Activated naive CD4-positive, alpha-beta T cell treated with anti-CD3 and anti-CD28 coated beads for 36 hours (primary cell): ENCODE measurements at regions not wholly inside any gene's neighbourhood (a gene's known extent, or its start where the extent isn't known, plus 50 kb on each side); places are given as distances from the start of the nearest gene placed in this dataset.
"Not testable (repeated sequence)": the region's sequence is repeated elsewhere in the genome, so short reads cannot be mapped to it uniquely, and the experiment has no call there.

Experiments used
- CTCF ChIA-PET: fragments of 350-600 bp; sonication (Branson Sonifier 250); formaldehyde crosslinking; loops from one replicate; lab custom pipeline; 2021; ENCODE audit warnings: antibody characterized with exemption; lab: Charles Lee
- DNase-seq: peaks from one replicate; pipeline ENCODE4 v3.0.0-alpha.2; 2020
- H3K27ac Mint-ChIP-seq: one replicate; pipeline ENCODE4 v1.8.0; 2021; ENCODE audit warnings: mild to moderate bottlenecking, mixed read lengths
- H3K27me3 Mint-ChIP-seq: one replicate; pipeline ENCODE4 v1.8.0; 2021; ENCODE audit warnings: low read depth, mixed read lengths
- H3K36me3 Mint-ChIP-seq: one replicate; pipeline ENCODE4 v1.8.0; 2021; ENCODE audit warnings: low read depth, mixed read lengths
- H3K4me1 Mint-ChIP-seq: one replicate; pipeline ENCODE4 v1.8.0; 2021; ENCODE audit warnings: low read depth, mixed read lengths
- H3K4me3 Mint-ChIP-seq: one replicate; pipeline ENCODE4 v1.8.0; 2021; ENCODE audit warnings: mild to moderate bottlenecking, moderate library complexity, mixed read lengths
- H3K9me3 Mint-ChIP-seq: one replicate; pipeline ENCODE4 v1.8.0; 2021; ENCODE audit warnings: mixed read lengths
- intact Hi-C: fragments of 100-400 bp; cut with micrococcal nuclease; formaldehyde crosslinking; loops from one replicate; pipeline ENCODE4 v1.15.1; 2023

DNA sequence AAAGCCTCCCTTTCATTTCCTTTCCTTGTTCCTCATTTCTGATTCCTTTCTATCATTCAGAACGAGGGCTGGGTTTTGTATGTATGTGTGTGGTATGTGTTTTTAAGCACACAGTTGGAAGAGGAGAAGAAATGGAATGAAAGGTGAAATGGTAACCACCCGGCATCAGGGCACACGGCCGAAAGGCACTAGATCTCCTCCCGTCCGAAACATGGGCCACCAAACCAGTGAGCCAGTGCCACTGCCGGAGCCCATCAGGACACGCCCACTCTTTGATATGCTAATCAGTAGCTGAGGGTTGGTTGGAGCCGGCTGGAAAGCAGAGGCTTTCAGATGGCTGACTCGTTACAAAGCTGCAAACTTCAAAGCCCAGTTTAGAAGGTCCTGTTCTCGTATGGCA, 228.6 kb upstream of the JARID2 start:
- H3K27ac Mint-ChIP-seq, result no peak overlapping the region
- H3K9me3 Mint-ChIP-seq, result no peaks in the 10 kb centered on the region
- DNase-seq, result peak; percentile 28
- H3K27me3 Mint-ChIP-seq, result peaks cover 12% of the 10 kb centered on the region
- H3K4me1 Mint-ChIP-seq, result peaks cover 21% of the 10 kb centered on the region
- no peaks in the 10 kb centered on the region for H3K36me3 Mint-ChIP-seq
- intact Hi-C loops, result no loop called here
- CTCF ChIA-PET, result no interaction called here
- no peak overlapping the region for H3K4me3 Mint-ChIP-seq

DNA sequence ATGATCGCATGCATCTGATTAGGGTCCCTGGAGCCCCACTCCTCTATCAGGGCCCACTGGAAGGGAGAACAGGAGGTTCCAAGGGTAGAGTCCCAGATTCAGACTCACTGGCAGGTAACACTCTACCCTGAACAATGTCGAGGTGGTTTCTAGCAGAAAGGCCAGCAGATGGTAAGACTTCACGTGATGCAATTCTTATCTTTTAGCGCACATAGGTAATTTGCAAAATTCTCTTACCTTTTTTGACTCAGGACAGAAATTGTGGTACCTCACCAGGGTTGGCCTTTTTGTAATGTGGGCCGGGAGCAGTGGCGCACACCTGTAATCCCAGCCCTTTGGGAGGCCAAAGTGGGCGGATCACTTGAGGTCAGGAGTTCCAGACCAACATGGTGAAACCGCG, 228.1 kb upstream of the JARID2 start:
- no peaks in the 10 kb centered on the region for H3K9me3 Mint-ChIP-seq
- intact Hi-C loops, result no loop called here
- CTCF ChIA-PET, result no interaction called here
- no peak overlapping the region for H3K27ac Mint-ChIP-seq
- no peaks in the 10 kb centered on the region for H3K36me3 Mint-ChIP-seq
- peaks cover 12% of the 10 kb centered on the region for H3K27me3 Mint-ChIP-seq
- H3K4me1 Mint-ChIP-seq, result peaks cover 23% of the 10 kb centered on the region
- no peak for DNase-seq
- H3K4me3 Mint-ChIP-seq, result no peak overlapping the region

DNA sequence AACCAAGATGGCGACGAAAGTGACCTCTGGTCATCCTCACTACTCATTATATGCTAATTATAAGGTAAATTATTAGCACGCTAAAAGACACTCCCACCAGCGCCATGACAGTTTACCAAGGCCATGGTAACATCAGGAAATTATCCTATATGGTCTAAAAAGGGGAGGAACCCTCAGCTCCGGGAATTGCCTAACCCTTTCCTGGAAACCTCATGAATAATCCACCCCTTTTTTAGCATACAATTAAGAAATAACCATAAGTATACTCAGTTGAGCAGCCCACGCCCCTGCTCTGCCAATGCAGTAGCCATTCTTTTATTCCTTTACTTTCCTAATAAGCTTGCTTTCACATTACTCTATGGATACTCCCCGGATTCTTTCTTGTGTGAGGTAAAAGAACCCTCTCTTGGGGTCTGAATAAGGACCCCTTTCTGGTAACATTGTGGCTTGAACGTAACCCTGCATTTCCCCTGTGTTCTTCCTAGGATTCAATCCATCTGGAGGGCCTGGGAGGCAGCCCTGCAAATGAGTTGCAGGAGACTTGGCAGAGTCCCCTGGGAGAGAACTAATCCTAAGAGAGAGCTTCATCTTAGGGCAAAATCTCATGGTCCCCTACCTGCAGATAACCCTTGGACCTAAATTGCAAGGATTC, 225.6 kb upstream of the JARID2 start:
- Mint-ChIP-seq H3K27me3 (peaks cover 12% of the 10 kb centered on the region), H3K36me3 (no peaks in the 10 kb centered on the region), H3K27ac (no peak overlapping the region), H3K4me3 (no peak overlapping the region), H3K4me1 (peaks cover 31% of the 10 kb centered on the region), H3K9me3 (no peaks in the 10 kb centered on the region)
- intact Hi-C loops, result no loop called here
- no peak for DNase-seq
- CTCF ChIA-PET, result interaction anchor here (0.6 to 0.8 kb wide), 2 partner anchors 11 to 35 kb away, joined by 3 read pairs; no protein-coding TSS in a partner anchor

DNA sequence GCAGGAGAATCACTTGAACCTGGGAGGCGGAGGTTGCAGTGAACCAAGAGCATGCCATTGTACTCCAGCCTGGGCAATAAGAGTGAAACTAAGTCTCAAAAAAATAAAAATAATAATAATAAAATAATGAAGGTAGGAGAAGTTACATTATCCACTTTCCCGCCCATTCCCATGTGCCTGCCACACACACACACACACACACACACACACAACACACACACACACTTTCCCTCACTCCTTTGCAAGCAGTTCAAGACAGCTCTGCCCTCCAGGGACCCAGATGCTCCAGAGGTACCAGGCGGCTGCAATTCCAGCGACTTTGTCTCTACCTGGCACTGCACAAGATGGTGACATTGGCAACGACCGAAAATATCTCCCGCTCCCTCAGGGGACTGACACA, 224.8 kb upstream of the JARID2 start:
- CTCF ChIA-PET, result interaction anchor here (0.8 kb wide), 1 partner anchor 11 kb away, joined by 3 read pairs; no protein-coding TSS in a partner anchor
- no peaks in the 10 kb centered on the region for H3K36me3 Mint-ChIP-seq
- intact Hi-C loops, result no loop called here
- no peak for DNase-seq
- H3K4me3 Mint-ChIP-seq, result no peak overlapping the region
- no peaks in the 10 kb centered on the region for H3K9me3 Mint-ChIP-seq
- no peak overlapping the region for H3K27ac Mint-ChIP-seq
- H3K4me1 Mint-ChIP-seq, result peaks cover 31% of the 10 kb centered on the region
- H3K27me3 Mint-ChIP-seq, result peaks cover 9% of the 10 kb centered on the region

DNA sequence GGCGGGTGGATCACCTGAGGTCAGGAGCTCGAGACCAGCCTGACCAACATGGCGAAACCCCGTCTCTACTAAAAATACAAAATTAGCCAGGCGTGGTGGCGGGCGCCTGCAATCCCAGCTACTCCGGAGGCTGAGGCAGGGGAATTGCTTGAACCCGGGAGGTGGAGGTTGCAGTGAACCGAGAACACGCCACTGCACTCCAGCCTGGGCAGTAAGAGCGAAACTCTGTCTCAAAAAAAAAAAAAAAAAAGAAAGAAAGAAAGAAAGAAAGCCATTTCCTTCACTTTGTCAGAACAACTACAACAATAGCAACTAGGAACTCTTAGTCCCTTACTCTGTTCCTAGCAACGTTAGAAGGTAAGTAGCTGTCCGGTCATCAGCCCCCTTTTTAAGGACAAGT, 222.9 kb upstream of the JARID2 start:
- Mint-ChIP-seq H3K27ac (peak overlapping the region; percentile 84), H3K4me1 (peaks cover 23% of the 10 kb centered on the region)
- H3K9me3 Mint-ChIP-seq, DNase-seq, H3K4me3 Mint-ChIP-seq, H3K36me3 Mint-ChIP-seq, CTCF ChIA-PET, H3K27me3 Mint-ChIP-seq: not testable (repeated sequence)
- intact Hi-C loops, result loop anchor here (1.0 kb wide), 3 partner anchors 146 to 275 kb away; no protein-coding TSS in a partner anchor

DNA sequence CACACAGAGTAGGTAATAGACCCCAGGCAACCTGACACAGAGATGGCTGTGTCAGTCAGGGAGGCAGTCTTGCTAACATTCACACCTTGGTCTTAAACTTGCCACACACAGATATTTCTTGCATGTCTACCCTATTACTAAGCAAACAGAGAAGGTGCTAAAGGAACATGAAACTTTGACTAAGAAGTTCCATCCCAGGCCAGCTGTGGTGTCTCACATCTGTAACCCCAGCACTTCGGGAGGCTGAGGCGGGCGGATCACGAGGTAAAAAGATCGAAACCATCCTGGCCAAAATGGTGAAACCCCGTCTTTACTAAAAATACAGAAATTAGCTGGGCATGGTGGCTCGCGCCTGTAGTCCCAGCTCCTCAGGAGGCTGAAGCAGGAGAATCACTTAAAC, 222.4 kb upstream of the JARID2 start:
- DNase-seq, result peak; percentile 78
- H3K36me3 Mint-ChIP-seq, result no peaks in the 10 kb centered on the region
- intact Hi-C loops, result loop anchor here (1.0 kb wide), 3 partner anchors 146 to 275 kb away; no protein-coding TSS in a partner anchor
- peaks cover 2% of the 10 kb centered on the region for H3K9me3 Mint-ChIP-seq
- H3K4me3 Mint-ChIP-seq, result no peak overlapping the region
- H3K4me1 Mint-ChIP-seq, result peaks cover 20% of the 10 kb centered on the region
- peak overlapping the region; percentile 84 for H3K27ac Mint-ChIP-seq
- H3K27me3 Mint-ChIP-seq, result peaks cover 3% of the 10 kb centered on the region
- CTCF ChIA-PET, result no interaction called here

DNA sequence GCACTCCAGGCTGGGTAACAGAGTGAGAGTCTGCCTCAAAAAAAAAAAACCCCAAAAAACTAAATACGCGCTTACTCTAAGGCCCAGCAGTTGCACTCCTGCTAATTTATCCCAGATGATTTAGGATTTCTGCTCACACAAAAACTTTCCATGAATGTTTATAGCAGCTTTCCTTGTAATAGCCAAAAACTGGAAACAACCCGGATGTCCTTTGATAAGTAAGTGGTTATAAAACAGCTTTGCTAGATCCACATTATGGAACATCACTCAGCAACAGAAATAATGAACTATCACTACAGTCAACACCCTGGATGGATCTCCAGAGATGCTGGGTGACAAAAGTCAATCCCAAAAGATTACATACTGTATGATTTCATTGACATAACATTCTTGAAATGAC, 220.4 kb upstream of the JARID2 start:
- DNase-seq, result no peak
- Mint-ChIP-seq H3K4me3 (no peak overlapping the region), H3K9me3 (peaks cover 6% of the 10 kb centered on the region), H3K27me3 (peaks cover 3% of the 10 kb centered on the region), H3K36me3 (no peaks in the 10 kb centered on the region), H3K4me1 (peaks cover 17% of the 10 kb centered on the region), H3K27ac (no peak overlapping the region)
- CTCF ChIA-PET, result interaction anchor here (0.6 kb wide), 2 partner anchors 507 to 585 kb away, joined by 3 read pairs; no protein-coding TSS in a partner anchor
- intact Hi-C loops, result no loop called here

DNA sequence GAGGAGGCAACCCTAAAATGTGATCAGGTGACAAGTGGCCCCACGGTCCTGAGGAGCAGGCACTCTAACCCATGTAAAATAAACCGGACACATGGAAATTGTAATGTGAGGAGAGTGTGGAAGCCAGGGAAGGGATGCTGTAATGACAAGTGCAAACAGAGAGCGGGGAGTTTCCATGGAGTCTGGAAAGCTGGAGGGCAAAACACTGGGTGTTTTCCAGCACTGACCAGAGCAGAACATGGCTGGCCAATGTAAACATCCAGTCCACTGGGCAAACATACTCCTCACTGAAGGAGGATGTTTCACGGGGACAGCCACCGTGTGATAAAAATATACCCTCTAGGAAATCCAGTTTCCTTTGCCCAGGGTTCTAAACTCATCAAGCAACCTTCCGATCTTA, 219.0 kb upstream of the JARID2 start:
- intact Hi-C loops, result no loop called here
- Mint-ChIP-seq H3K4me3 (no peak overlapping the region), H3K4me1 (peaks cover 20% of the 10 kb centered on the region), H3K9me3 (peaks cover 9% of the 10 kb centered on the region), H3K27me3 (peaks cover 1% of the 10 kb centered on the region), H3K36me3 (no peaks in the 10 kb centered on the region), H3K27ac (no peak overlapping the region)
- CTCF ChIA-PET, result interaction anchor here (0.6 kb wide), 1 partner anchor 444 kb away, joined by 4 read pairs; no protein-coding TSS in a partner anchor
- no peak for DNase-seq

DNA sequence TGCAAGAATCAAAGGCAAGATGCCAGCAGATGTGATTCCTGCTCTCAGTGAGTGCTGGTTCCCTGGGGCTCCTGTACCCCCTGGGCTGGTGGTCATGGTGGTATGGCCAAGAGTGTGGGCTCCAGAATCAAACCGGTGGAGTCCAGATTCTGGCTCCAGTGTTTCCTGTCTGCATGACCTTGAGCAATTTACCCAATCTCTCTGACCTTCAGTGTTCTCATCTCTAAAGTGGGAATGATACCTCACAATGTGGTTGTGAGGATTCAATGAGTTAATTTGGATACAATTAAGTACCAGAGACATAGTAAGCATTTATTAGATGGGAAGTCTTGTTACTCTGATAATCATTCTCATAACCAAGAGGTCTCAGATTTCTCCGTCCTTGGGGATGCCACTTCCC, 218.4 kb upstream of the JARID2 start:
- Mint-ChIP-seq H3K27ac (no peak overlapping the region), H3K36me3 (no peaks in the 10 kb centered on the region), H3K4me1 (peaks cover 19% of the 10 kb centered on the region), H3K27me3 (peaks cover 1% of the 10 kb centered on the region), H3K4me3 (no peak overlapping the region), H3K9me3 (peaks cover 9% of the 10 kb centered on the region)
- CTCF ChIA-PET, result no interaction called here
- intact Hi-C loops, result no loop called here
- no peak for DNase-seq

DNA sequence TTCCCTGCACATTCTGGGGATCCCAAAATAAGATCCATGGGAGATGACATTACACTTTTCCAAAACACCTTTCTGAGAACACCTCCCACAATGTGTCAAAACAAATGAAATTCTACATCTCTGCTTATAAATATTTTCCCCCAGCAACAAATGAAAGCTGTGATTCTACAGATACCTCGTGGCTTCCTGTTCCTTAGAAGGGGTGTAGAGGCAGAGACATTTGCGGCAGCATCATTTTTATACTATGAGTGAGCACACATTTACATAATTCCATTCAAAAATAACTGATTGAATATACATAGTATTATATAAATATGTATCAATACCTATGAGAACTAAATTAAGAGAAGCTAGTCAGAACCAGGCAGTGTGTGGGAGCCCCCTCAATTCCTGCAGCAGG, 213.9 kb upstream of the JARID2 start:
- Mint-ChIP-seq H3K36me3 (no peaks in the 10 kb centered on the region), H3K4me1 (peaks cover 20% of the 10 kb centered on the region)
- CTCF ChIA-PET, result no interaction called here

DNA sequence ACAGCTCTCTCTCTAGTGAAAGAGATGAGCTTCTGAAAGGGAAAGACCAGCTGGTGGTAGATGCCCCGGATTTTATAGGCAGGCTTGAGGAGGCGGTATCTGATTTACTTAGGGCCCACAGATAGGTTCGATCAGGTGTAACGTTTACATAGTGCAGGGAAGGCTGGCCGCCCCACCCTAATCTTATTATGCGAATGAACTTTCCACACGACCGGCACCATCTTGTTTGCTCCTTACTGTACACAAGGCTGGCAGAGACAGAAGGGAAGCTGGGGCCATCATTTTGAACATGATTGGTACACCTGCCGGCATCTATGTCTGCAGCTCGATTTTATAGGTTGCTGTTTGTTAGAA, 212.0 kb upstream of the JARID2 start:
- intact Hi-C loops, result no loop called here
- Mint-ChIP-seq H3K4me3 (no peak overlapping the region), H3K27me3 (peaks cover 2% of the 10 kb centered on the region), H3K27ac (no peak overlapping the region), H3K9me3 (peaks cover 7% of the 10 kb centered on the region), H3K4me1 (peaks cover 20% of the 10 kb centered on the region), H3K36me3 (no peaks in the 10 kb centered on the region)
- CTCF ChIA-PET, result interaction anchor here (0.6 kb wide), 3 partner anchors 24 to 432 kb away, joined by 3 read pairs; no protein-coding TSS in a partner anchor
- DNase-seq, result no peak

More for the DNA sequence above, 213.9 kb upstream of the JARID2 start:
- intact Hi-C loops, result no loop called here
- DNase-seq, result no peak
- Mint-ChIP-seq H3K27me3 (peaks cover 2% of the 10 kb centered on the region), H3K9me3 (peaks cover 9% of the 10 kb centered on the region), H3K27ac (no peak overlapping the region), H3K4me3 (no peak overlapping the region)

DNA sequence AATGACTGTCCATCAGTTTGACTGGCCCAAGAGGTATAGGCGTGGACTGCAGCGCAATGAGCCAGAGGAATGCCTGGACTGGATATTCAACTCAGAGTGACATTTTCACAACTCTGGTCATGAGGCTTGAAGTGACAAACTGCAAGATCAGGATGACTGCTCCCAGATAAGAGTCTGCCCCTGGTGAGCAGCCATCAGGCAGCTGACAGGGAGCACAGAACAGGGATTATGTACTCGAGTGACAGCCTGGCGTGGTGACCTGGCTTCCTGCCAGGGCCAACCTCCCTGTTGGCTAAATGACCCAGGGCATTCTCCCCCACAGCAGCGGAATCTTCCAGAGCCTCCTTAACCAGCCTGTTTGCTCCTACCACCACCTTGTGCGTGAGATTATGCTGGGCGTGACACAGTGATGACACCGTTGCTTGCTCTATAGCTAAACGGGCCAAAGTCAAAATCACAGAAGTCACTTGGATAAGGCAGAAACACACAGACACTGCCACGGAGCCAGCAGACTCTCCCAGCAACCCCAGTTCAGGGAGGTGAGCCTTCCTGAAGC, 209.1 kb upstream of the JARID2 start:
- DNase-seq, result no peak
- peaks cover 15% of the 10 kb centered on the region for H3K4me1 Mint-ChIP-seq
- no peak overlapping the region for H3K4me3 Mint-ChIP-seq
- no peaks in the 10 kb centered on the region for H3K36me3 Mint-ChIP-seq
- intact Hi-C loops, result no loop called here
- H3K9me3 Mint-ChIP-seq, result no peaks in the 10 kb centered on the region
- CTCF ChIA-PET, result no interaction called here
- H3K27me3 Mint-ChIP-seq, result peaks cover 2% of the 10 kb centered on the region
- H3K27ac Mint-ChIP-seq, result no peak overlapping the region

DNA sequence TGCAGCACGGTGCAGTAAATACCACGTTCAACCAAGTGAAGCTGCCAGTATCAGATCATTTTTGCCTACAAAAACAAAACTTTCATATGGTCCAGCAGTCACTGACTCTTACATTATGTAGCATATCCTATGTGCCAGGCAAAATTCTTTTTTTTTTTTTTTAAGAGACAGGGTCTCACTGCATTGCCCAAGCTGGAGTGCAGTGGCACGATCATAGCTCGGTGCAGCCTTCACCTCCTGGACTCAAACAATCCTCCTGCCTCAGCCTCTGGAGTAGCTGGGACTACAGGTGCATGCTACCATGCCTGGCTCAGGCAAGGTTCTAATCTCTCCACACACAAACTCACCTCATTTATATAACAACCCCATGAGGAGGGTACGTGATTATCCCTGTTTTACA, 208.6 kb upstream of the JARID2 start:
- intact Hi-C loops, result no loop called here
- no peaks in the 10 kb centered on the region for H3K9me3 Mint-ChIP-seq
- no peaks in the 10 kb centered on the region for H3K36me3 Mint-ChIP-seq
- no peak for DNase-seq
- H3K4me1 Mint-ChIP-seq, result peaks cover 12% of the 10 kb centered on the region
- CTCF ChIA-PET, result no interaction called here
- H3K4me3 Mint-ChIP-seq, result no peak overlapping the region
- H3K27ac Mint-ChIP-seq, result no peak overlapping the region
- H3K27me3 Mint-ChIP-seq, result peaks cover 2% of the 10 kb centered on the region
